Common myeloid progenitor, CD34-positive (primary cell): ENCODE measurements at regions not wholly inside any gene's neighbourhood (a gene's known extent, or its start where the extent isn't known, plus 50 kb on each side); places are given as distances from the start of the nearest gene placed in this dataset.

Experiments used
- CTCF ChIA-PET: fragments of 350-600 bp; sonication (Branson Sonifier 250); formaldehyde crosslinking; loops from one replicate; lab custom pipeline; 2021; ENCODE audit warnings: antibody characterized with exemption; lab: Charles Lee
- POLR2A ChIA-PET: fragments of 350-600 bp; sonication (Branson Sonifier 250); formaldehyde crosslinking; loops from one replicate; lab custom pipeline; 2021; ENCODE audit warnings: antibody characterized with exemption; lab: Charles Lee
- DNase-seq, 3 donors: peaks; one replicate each; pipeline versions ENCODE4 v3.0.0 to v3.0.0-alpha.2; 2013
- H3K27ac ChIP-seq, 2 experiments: 1 replicate in 1 of 2; 2 replicates in 1 of 2; pipeline ENCODE4 v1.7.0; 2013; ENCODE audit warnings: inconsistent platforms in 2 of 2, low read length in 2 of 2, mild to moderate bottlenecking in 2 of 2, low read depth in 1 of 2, moderate library complexity in 1 of 2; ENCODE audit not compliant: severe bottlenecking in 2 of 2, insufficient read depth in 1 of 2, poor library complexity in 1 of 2
- H3K27me3 ChIP-seq, 5 experiments: replicated peaks in 2 of 5; 1 replicate in 3 of 5; 2 replicates in 2 of 5; pipeline versions ENCODE4 v1.6.1 to v1.7.0; 2013; ENCODE audit warnings: low read length in 4 of 5, mild to moderate bottlenecking in 2 of 5, moderate library complexity in 2 of 5, inconsistent platforms in 1 of 5; ENCODE audit not compliant: insufficient read depth in 5 of 5, control insufficient read depth in 4 of 5
- H3K36me3 ChIP-seq, 4 experiments: 1 replicate in 2 of 4; 2 replicates in 2 of 4; pipeline versions ENCODE4 v1.6.1 to v1.7.0; 2013; ENCODE audit warnings: low read length in 3 of 4, control low read depth in 1 of 4, mild to moderate bottlenecking in 1 of 4; ENCODE audit not compliant: control insufficient read depth in 4 of 4, insufficient read depth in 4 of 4
- H3K4me1 ChIP-seq, 4 experiments: 1 replicate in 3 of 4; 2 replicates in 1 of 4; pipeline versions ENCODE4 v1.6.1 to v1.7.1; 2013; ENCODE audit warnings: low read length in 3 of 4, mild to moderate bottlenecking in 3 of 4, control low read depth in 1 of 4, inconsistent platforms in 1 of 4, moderate library complexity in 1 of 4; ENCODE audit not compliant: control insufficient read depth in 4 of 4, insufficient read depth in 4 of 4; ENCODE audit errors: control extremely low read depth in 1 of 4
- H3K4me3 ChIP-seq, 7 experiments: 1 replicate in 4 of 7; 2 replicates in 3 of 7; pipeline versions ENCODE4 v1.5.1 to v1.7.0; 2013; ENCODE audit warnings: mild to moderate bottlenecking in 7 of 7, low read length in 6 of 7, moderate library complexity in 6 of 7, inconsistent platforms in 2 of 7, low read depth in 2 of 7, control low read depth in 1 of 7; ENCODE audit not compliant: insufficient read depth in 4 of 7, control insufficient read depth in 1 of 7; ENCODE audit errors: extremely low read depth in 1 of 7
- H3K9me3 ChIP-seq, 5 experiments: 1 replicate in 4 of 5; 2 replicates in 1 of 5; pipeline versions ENCODE4 v1.6.1 to v1.7.1; 2013; ENCODE audit warnings: low read length in 4 of 5, mild to moderate bottlenecking in 2 of 5, inconsistent platforms in 1 of 5, low read depth in 1 of 5, moderate library complexity in 1 of 5; ENCODE audit not compliant: control insufficient read depth in 4 of 5, insufficient read depth in 2 of 5; ENCODE audit errors: control extremely low read depth in 1 of 5
- WGBS: methylation state at CpG from one replicate; pipeline ENCODE4 v1.1.5; 2013; ENCODE audit not compliant: insufficient coverage; 5-methylcytosine and 5-hydroxymethylcytosine counted together

DNA sequence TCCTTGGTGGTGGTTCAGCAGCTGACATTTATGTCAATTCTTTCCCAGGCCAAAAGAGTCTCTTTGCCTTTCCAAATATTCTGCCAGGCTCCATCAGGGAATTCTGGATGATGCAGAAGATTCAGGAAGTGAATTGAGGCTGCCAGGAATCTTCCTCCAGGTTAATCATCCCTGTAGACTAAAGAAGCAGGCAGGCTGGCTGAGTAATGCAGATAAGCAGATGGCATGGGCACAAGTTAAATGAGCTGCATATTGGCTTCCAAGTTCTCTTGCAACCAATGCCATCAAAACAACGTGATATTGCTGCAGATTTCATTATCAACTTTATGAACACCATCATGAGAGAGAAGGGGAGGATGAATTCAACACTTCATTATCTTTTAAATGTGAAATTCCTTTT lies 324.5 kb downstream of the KCNN2 start:
- Histone ChIP-seq H3K4me3 (no peak overlapping the region), H3K9me3 (no peaks in the 10 kb centered on the region), H3K4me1 (no peaks in the 10 kb centered on the region), H3K27me3 (no peaks in the 10 kb centered on the region), H3K27ac (no peak overlapping the region), H3K36me3 (no peaks in the 10 kb centered on the region)
- DNase-seq, result no peak
- WGBS, result no CpG with 5 or more reads among the region's 1 CpG
- ChIA-PET CTCF (no interaction called here), POLR2A (no interaction called here)

DNA sequence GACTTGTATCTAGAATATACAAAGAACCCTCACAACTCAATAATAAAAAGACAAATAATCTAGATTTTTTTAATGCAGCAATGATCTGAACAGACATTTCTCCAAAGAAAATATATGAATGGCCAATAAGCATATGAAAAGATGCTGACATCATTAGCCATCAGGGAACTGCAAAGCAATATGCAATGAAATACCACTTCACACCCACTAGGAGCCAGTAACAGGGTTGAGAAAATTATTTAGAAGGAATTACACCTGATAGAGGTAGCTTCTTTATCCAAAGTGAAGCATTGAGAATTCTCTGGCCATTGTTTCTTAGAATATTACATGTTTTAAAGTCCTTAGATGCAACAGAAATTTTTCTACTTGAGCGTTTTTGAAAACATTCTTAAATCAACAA lies 316.9 kb downstream of the KCNN2 start:
- H3K4me1 ChIP-seq, result no peaks in the 10 kb centered on the region
- CTCF ChIA-PET, result no interaction called here
- H3K27ac ChIP-seq, result no peak overlapping the region
- H3K9me3 ChIP-seq, result no peaks in the 10 kb centered on the region
- H3K36me3 ChIP-seq, result no peaks in the 10 kb centered on the region
- WGBS, result no CpG with 5 or more reads among the region's 1 CpG
- DNase-seq, result no peak
- no peak overlapping the region for H3K4me3 ChIP-seq
- H3K27me3 ChIP-seq, result no peaks in the 10 kb centered on the region
- POLR2A ChIA-PET, result no interaction called here

DNA sequence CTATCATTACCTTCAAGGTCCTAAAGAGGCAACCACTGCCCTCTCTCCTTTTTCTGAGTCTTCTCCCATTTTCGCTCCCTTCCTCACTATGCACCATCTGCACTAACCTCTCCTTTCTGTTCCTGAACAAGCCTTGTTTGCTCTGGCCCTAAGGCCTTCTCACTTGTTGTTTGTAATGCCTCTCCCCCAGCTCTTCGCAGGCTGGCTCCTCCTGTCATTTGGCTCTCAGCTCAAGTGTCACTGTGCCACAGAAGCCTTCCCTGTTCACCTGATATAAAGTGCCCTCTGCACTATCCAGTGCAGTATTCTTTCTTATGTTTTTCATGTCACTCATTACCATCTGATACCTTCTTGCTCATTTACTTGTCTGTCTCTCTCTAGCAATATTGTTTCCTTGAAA lies 303.7 kb downstream of the KCNN2 start:
- ChIA-PET CTCF (no interaction called here), POLR2A (no interaction called here)
- WGBS, result 79% methylated on average over 2 of the region's 2 CpGs

DNA sequence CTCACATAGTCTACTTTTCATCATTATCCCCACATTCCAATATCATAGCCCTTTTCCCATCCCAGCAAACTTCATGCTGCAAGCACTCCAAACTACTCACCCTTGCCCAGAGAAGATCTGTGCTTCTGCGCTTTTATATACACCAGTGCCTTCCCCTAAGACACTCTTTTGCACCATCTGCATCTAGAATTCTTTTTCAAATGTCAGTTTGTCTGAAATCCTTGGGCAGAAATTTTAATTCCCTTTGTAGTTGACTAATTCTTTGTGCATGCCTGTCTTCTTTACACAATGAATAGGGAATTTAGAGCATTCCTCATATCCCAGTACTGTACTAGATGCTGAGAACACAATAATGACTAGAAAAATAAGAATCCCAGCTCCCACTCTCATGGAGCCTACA lies 298.9 kb downstream of the KCNN2 start:
- no peaks in the 10 kb centered on the region for H3K9me3 ChIP-seq
- no peaks in the 10 kb centered on the region for H3K4me1 ChIP-seq
- no peaks in the 10 kb centered on the region for H3K27me3 ChIP-seq
- DNase-seq, result no peak
- ChIA-PET CTCF (no interaction called here), POLR2A (interaction anchor here (0.6 kb wide), 1 partner anchor 130 kb away, joined by 3 read pairs; no protein-coding TSS in a partner anchor)
- no peak overlapping the region for H3K27ac ChIP-seq
- no peak overlapping the region for H3K4me3 ChIP-seq
- WGBS, result 83% methylated on average over 1 of the region's 1 CpG
- no peaks in the 10 kb centered on the region for H3K36me3 ChIP-seq

More for the DNA sequence above, 303.7 kb downstream of the KCNN2 start:
- no peaks in the 10 kb centered on the region for H3K36me3 ChIP-seq
- no peak for DNase-seq
- H3K27ac ChIP-seq, result no peak overlapping the region
- no peaks in the 10 kb centered on the region for H3K27me3 ChIP-seq
- no peak overlapping the region for H3K4me3 ChIP-seq
- H3K4me1 ChIP-seq, result no peaks in the 10 kb centered on the region
- no peaks in the 10 kb centered on the region for H3K9me3 ChIP-seq

DNA sequence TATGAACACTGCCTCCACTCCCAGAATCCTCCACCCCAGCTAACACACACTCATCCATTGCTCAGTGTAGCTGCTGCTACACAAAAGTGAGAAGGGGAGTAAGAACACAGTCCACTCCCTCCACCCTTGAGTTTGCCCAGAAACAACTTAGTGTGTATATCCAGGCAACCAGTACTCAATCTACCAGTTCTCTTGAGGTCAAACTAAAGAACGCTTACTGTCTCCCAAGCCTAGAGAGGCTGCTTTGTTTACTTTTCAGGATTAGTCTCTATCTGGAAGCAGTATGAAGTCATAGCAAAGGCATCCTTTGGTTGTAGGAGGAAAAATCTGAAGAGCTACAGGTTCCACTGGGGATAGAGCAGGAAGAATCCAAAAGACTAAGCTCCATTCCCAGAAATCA lies 296.3 kb downstream of the KCNN2 start:
- DNase-seq, result no peak
- H3K27me3 ChIP-seq, result no peaks in the 10 kb centered on the region
- H3K27ac ChIP-seq, result no peak overlapping the region
- H3K4me3 ChIP-seq, result no peak overlapping the region
- POLR2A ChIA-PET, result no interaction called here
- H3K9me3 ChIP-seq, result no peaks in the 10 kb centered on the region
- CTCF ChIA-PET, result no interaction called here
- H3K36me3 ChIP-seq, result no peaks in the 10 kb centered on the region
- H3K4me1 ChIP-seq, result no peaks in the 10 kb centered on the region
- WGBS, result 100% methylated on average over 1 of the region's 1 CpG

DNA sequence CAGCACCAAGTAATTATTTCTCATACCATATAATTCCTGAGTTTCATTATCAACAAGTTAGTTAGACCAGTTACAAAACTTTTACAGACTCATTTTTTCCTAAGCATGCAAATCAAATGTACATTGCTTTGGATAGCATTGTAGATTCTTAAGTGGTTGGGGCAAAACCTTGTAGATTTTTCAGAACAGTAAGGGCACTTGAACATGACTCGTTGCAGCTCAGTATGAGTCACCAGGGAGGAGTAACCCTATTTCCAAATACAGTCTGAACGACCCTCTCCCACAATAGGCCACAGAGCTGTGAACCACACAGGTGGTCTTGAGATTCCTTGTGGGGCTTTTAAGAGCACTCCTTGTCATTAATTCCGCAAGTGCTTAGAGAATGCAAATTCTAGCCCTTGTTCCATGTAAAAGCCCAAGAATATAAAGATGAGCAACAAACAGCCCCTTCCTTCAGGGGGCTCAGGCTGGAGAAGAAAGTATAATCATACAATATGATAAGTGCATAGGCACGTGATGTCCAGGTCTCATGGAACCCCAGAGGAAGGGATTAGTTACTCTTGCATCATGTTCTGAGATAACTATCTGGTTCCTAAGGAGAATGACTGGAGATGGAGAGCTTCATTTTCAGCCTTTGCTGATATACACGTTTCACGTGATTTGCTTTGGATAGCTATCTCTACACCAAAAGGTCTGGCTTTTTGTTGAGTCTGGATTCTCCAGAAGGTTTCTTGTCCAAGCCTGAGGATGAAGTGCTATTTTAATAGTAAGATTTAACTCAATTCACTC lies 295.7 kb downstream of the KCNN2 start:
- CTCF ChIA-PET, result interaction anchor here (0.7 kb wide), 1 partner anchor 1743 kb away, joined by 3 read pairs; no protein-coding TSS in a partner anchor
- no peak overlapping the region for H3K27ac ChIP-seq
- no peaks in the 10 kb centered on the region for H3K4me1 ChIP-seq
- DNase-seq, result no peak
- no peaks in the 10 kb centered on the region for H3K36me3 ChIP-seq
- 64% methylated on average over 3 of the region's 6 CpGs for WGBS
- POLR2A ChIA-PET, result no interaction called here
- H3K9me3 ChIP-seq, result no peaks in the 10 kb centered on the region
- H3K27me3 ChIP-seq, result no peaks in the 10 kb centered on the region
- no peak overlapping the region for H3K4me3 ChIP-seq

DNA sequence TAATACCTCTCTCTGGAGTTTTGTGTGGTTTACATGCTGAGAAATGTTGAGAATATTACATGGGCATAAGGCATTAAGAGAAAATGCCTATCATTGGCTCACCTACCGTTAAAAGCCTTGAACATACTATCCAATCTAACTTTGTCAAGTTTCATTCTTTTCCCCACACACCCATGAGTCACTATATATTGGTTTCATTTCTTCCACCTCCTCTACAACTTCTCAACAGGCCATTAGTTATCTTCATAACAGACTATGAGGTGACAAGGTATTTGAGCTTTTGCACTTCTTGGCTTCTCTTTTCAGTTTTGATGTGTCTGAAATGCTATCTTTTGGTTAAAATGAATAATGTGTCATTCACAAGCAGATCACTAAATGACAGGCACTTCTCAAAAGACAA lies 288.0 kb downstream of the KCNN2 start:
- WGBS, result no CpG with 5 or more reads among the region's 1 CpG
- H3K4me3 ChIP-seq, result no peak overlapping the region
- POLR2A ChIA-PET, result no interaction called here
- no peak for DNase-seq
- H3K9me3 ChIP-seq, result no peaks in the 10 kb centered on the region
- H3K27me3 ChIP-seq, result no peaks in the 10 kb centered on the region
- no peaks in the 10 kb centered on the region for H3K4me1 ChIP-seq
- CTCF ChIA-PET, result no interaction called here
- H3K36me3 ChIP-seq, result no peaks in the 10 kb centered on the region
- H3K27ac ChIP-seq, result no peak overlapping the region
